ENCODE measurements at regions not wholly inside any gene's neighbourhood (a gene's known extent, or its start where the extent isn't known, plus 50 kb on each side); places are given as distances from the start of the nearest gene placed in this dataset.

- H3K27me3 ChIP-seq (ENCODE audit: insufficient read depth, low read depth, severe bottlenecking), result no peaks in the 10 kb centered on the region
- no peak for DNase-seq
- no peaks in the 10 kb centered on the region for H3K9me3 ChIP-seq (ENCODE audit: severe bottlenecking)
- TF ChIP-seq, protein P1, sequence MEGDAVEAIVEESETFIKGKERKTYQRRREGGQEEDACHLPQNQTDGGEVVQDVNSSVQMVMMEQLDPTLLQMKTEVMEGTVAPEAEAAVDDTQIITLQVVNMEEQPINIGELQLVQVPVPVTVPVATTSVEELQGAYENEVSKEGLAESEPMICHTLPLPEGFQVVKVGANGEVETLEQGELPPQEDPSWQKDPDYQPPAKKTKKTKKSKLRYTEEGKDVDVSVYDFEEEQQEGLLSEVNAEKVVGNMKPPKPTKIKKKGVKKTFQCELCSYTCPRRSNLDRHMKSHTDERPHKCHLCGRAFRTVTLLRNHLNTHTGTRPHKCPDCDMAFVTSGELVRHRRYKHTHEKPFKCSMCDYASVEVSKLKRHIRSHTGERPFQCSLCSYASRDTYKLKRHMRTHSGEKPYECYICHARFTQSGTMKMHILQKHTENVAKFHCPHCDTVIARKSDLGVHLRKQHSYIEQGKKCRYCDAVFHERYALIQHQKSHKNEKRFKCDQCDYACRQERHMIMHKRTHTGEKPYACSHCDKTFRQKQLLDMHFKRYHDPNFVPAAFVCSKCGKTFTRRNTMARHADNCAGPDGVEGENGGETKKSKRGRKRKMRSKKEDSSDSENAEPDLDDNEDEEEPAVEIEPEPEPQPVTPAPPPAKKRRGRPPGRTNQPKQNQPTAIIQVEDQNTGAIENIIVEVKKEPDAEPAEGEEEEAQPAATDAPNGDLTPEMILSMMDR (IDR thresholded peaks at IDR 0.05; ENCODE audit: low read depth, low read length), result no peak
- H3K4me3 ChIP-seq (ENCODE audit: low read depth, low read length), result no peak overlapping the region
- H3K36me3 ChIP-seq, result no peaks in the 10 kb centered on the region
- no peak overlapping the region for H3K27ac ChIP-seq
Observed at GRCh38 chr13:64770743-64771142, 2459.4 kb downstream of the PCDH9 start.

DNA sequence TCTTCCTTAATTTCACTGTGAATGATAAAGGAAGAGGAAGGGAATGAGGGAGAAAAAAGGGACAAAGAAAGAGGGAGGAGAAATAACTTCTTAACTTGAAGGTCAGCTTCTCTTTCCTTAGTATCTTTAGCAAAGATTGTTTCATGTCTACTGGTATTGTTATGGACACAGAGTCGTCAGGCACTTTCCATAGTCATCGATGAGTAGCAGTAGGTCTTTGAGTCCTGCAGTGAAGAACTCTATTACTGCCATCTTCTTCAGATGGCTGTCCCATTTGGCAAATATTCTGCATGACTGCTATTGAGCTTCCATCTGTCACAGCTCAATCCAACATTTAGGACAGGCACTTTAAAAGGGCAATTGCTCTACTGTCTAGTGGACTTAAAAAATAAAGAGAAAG, 2463.1 kb downstream of the PCDH9 start:
- H3K4me3 ChIP-seq (ENCODE audit: low read depth, low read length), result no peak overlapping the region
- TF ChIP-seq, protein P1 (IDR thresholded peaks at IDR 0.05; ENCODE audit: low read depth, low read length), result no peak
- H3K27me3 ChIP-seq (ENCODE audit: insufficient read depth, low read depth, severe bottlenecking), result no peaks in the 10 kb centered on the region
- no peak overlapping the region for H3K27ac ChIP-seq
- H3K36me3 ChIP-seq, result no peaks in the 10 kb centered on the region
- DNase-seq, result no peak
- H3K9me3 ChIP-seq (ENCODE audit: severe bottlenecking), result no peaks in the 10 kb centered on the region

DNA sequence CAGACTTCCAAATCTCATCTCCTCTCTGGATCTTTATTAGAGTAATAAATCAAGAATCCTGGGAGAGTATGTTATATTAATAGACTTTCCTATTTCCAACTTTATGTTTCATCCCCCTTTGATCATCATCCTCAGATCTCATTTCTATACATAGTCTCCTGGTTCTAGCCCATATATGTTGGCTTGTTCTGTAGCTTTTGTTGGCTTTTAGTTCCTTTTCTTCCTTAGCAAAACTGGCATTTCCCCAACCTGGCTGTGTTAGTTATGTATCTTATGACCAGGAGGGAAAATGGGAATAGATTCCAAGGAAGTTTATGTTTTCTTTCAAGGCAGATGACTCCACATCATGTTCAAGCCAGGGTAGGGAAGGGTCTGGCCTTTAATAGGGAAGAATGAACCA, 2464.5 kb downstream of the PCDH9 start:
- Histone ChIP-seq H3K4me3 (ENCODE audit: low read depth, low read length) (no peak overlapping the region), H3K9me3 (ENCODE audit: severe bottlenecking) (no peaks in the 10 kb centered on the region), H3K27ac (no peak overlapping the region), H3K27me3 (ENCODE audit: insufficient read depth, low read depth, severe bottlenecking) (no peaks in the 10 kb centered on the region), H3K36me3 (no peaks in the 10 kb centered on the region)
- TF ChIP-seq, protein P1 (IDR thresholded peaks at IDR 0.05; ENCODE audit: low read depth, low read length), result no peak
- no peak for DNase-seq

DNA sequence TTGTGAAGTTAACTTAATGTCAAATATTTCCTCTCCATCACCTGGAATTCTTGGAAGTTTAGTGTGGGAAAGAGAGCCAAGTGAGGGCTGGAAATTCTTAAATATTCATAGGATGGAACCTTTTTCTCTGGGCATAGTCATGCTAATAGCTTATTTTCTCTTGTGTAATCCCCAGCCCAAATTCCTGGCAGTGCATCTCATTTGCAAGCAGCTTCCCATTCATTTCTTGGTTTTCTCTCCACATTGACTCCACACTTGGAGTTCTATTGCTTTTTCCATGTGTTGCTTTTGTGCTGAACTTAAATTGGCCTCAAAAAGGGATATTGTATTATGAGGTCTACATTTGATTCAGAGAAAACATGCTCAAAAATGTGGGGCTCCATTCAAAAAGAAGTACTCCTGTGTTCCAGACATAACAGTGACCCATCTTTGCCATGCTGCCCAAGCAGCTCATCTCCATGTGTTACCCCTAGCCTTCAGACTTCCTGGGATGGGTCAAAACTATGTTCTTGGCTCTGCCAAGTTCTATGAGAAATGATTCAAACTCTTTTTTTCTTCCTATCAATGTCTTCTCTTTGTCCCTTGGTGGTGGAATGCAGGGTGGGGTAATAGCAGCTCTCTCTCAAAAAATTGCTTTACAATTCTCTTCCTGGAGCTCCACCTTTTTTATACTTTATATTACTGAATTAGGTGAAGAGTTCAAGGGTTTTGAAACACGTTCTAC, 2471.5 kb downstream of the PCDH9 start:
- no peaks in the 10 kb centered on the region for H3K9me3 ChIP-seq (ENCODE audit: severe bottlenecking)
- DNase-seq, result no peak
- TF ChIP-seq, protein P1 (IDR thresholded peaks at IDR 0.05; ENCODE audit: low read depth, low read length), result no peak
- H3K36me3 ChIP-seq, result no peaks in the 10 kb centered on the region
- H3K27ac ChIP-seq, result no peak overlapping the region
- no peaks in the 10 kb centered on the region for H3K27me3 ChIP-seq (ENCODE audit: insufficient read depth, low read depth, severe bottlenecking)
- H3K4me3 ChIP-seq (ENCODE audit: low read depth, low read length), result no peak overlapping the region

GRCh38 chr13:64756621-64757020, 2473.5 kb downstream of the PCDH9 start:
- Histone ChIP-seq H3K27me3 (ENCODE audit: insufficient read depth, low read depth, severe bottlenecking) (no peaks in the 10 kb centered on the region), H3K4me3 (ENCODE audit: low read depth, low read length) (no peak overlapping the region), H3K27ac (no peak overlapping the region)

More at GRCh38 chr13:64756621-64757020, 2473.5 kb downstream of the PCDH9 start:
- Histone ChIP-seq H3K36me3 (no peaks in the 10 kb centered on the region), H3K9me3 (ENCODE audit: severe bottlenecking) (no peaks in the 10 kb centered on the region)
- DNase-seq, result no peak
- TF ChIP-seq, protein P1 (IDR thresholded peaks at IDR 0.05; ENCODE audit: low read depth, low read length), result no peak
